ENCODE measurements at regions not wholly inside any gene's neighbourhood (a gene's known extent, or its start where the extent isn't known, plus 50 kb on each side); places are given as distances from the start of the nearest gene placed in this dataset.

GRCh38 chr5:106755066-106755465 lies 915.7 kb downstream of the EFNA5 start:
- no peak for TF ChIP-seq Cebpa-rat (IDR thresholded peaks at IDR 0.05)
- no peaks in the 10 kb centered on the region for H4K20me1 ChIP-seq

DNA sequence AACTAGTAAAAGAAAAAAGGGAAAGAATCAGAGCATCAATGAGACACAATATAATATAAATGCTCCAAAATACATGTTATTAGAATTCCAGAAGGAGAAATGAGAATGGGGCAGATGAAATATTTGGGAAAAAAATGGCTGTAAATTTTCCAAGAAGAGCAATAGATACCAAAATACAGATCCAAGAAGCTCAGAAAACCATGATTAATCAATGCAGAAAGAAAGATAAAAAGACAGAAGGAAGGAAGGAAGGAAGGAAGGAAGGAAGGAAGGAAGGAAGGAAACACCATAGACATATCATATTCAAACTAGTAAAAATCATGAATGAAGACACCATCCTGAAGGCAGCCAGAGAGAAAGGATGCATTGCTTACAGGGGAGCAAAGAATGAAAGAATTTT lies 920.9 kb downstream of the EFNA5 start:
- Histone ChIP-seq H3K4me1 (no peaks in the 10 kb centered on the region), H3K4me3 (no peak overlapping the region), H3K9me3 (no peaks in the 10 kb centered on the region), H3K27me3 (no peaks in the 10 kb centered on the region), H3K27ac (no peak overlapping the region), H3K9ac (no peak overlapping the region), H3K4me2 (no peak overlapping the region), H4K20me1 (no peaks in the 10 kb centered on the region), H3K36me3 (no peaks in the 10 kb centered on the region)
- TF ChIP-seq Cebpa-rat (IDR thresholded peaks at IDR 0.05), result no peak

More at GRCh38 chr5:106755066-106755465, 915.7 kb downstream of the EFNA5 start:
- Histone ChIP-seq H3K4me1 (peaks cover 15% of the 10 kb centered on the region), H3K4me2 (no peak overlapping the region), H3K4me3 (no peak overlapping the region), H3K9ac (no peak overlapping the region), H3K9me3 (no peaks in the 10 kb centered on the region), H3K27me3 (no peaks in the 10 kb centered on the region), H3K27ac (no peak overlapping the region), H3K36me3 (no peaks in the 10 kb centered on the region)

DNA sequence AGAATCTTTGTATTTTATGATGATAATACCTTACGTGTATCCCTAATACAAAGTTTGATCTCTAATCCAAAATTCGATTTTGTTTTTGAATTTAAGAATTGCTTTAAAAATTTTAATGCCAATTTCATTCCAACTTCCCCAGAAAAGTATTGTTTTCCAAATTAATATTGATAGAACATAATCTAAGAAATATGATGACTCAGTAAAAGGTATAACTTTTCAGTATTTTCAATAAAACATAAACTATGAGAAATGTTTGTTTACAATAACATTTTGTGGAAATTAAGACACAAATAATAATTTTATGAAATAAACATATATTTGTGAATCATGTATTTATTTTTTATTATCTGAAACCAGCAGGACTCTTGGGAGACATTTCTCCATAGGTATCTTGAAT lies 931.6 kb downstream of the EFNA5 start:
- H3K4me1 ChIP-seq, result no peaks in the 10 kb centered on the region
- no peak overlapping the region for H3K9ac ChIP-seq
- H3K4me2 ChIP-seq, result no peak overlapping the region
- TF ChIP-seq Cebpa-rat (IDR thresholded peaks at IDR 0.05), result no peak
- H4K20me1 ChIP-seq, result no peaks in the 10 kb centered on the region
- peaks cover 7% of the 10 kb centered on the region; the same call in 1 of the 2 replicates for H3K9me3 ChIP-seq
- no peaks in the 10 kb centered on the region for H3K36me3 ChIP-seq
- H3K4me3 ChIP-seq, result no peak overlapping the region
- no peak overlapping the region for H3K27ac ChIP-seq
- no peaks in the 10 kb centered on the region for H3K27me3 ChIP-seq

DNA sequence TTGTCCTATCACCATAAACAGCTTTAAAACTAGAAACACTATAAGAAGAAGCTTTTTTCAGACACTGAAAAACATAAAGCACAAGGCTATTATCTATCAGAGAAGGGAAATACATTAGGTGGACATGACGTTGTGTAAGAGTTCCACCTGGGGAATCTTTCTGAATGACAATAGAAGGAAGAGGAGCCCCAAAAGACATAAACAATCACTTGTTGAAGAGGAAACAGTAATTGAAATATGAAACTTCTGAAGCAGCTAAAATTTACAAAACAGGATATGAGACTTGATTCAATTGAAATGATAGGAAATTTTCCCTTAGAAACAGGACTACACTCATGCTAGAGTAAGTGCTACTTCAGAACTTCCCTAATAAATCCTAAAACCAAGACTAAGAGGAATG lies 933.6 kb downstream of the EFNA5 start:
- TF ChIP-seq Cebpa-rat (IDR thresholded peaks at IDR 0.05), result no peak
- Histone ChIP-seq H3K4me1 (no peaks in the 10 kb centered on the region), H4K20me1 (no peaks in the 10 kb centered on the region), H3K27ac (no peak overlapping the region), H3K4me2 (no peak overlapping the region), H3K9me3 (peaks cover 25% of the 10 kb centered on the region), H3K36me3 (no peaks in the 10 kb centered on the region), H3K4me3 (no peak overlapping the region), H3K9ac (no peak overlapping the region), H3K27me3 (no peaks in the 10 kb centered on the region)

GRCh38 chr5:106732624-106733023 lies 938.1 kb downstream of the EFNA5 start:
- Histone ChIP-seq H3K4me1 (no peaks in the 10 kb centered on the region), H3K27me3 (no peaks in the 10 kb centered on the region), H3K27ac (no peak overlapping the region), H3K4me3 (no peak overlapping the region), H4K20me1 (no peaks in the 10 kb centered on the region), H3K4me2 (no peak overlapping the region), H3K9me3 (peaks cover 38% of the 10 kb centered on the region), H3K36me3 (no peaks in the 10 kb centered on the region), H3K9ac (no peak overlapping the region)
- TF ChIP-seq Cebpa-rat (IDR thresholded peaks at IDR 0.05), result no peak

DNA sequence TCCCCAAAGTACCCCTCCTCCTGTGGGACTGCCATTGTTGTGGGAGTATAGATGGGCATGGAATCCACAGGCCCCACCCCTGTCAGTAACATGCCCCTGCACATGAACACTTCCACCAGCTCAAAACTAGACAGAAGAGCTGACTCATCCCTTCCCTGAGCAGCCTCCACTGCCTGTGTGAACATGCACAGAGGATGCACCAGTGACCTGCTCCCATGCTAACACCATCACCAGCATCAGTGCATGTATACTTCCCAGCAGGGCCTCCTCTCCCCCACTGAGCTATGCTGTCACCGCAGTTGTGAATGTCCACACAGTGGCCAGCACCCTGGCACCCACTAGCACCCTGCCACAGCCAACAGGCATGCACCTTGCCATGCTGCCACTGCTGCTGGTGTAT lies 939.8 kb downstream of the EFNA5 start:
- Histone ChIP-seq H3K27ac (no peak overlapping the region), H3K4me3 (no peak overlapping the region), H3K9me3 (peaks cover 38% of the 10 kb centered on the region), H3K4me1 (no peaks in the 10 kb centered on the region), H3K9ac (no peak overlapping the region), H3K27me3 (no peaks in the 10 kb centered on the region), H4K20me1 (no peaks in the 10 kb centered on the region), H3K4me2 (no peak overlapping the region), H3K36me3 (no peaks in the 10 kb centered on the region)
- no peak for TF ChIP-seq Cebpa-rat (IDR thresholded peaks at IDR 0.05)

DNA sequence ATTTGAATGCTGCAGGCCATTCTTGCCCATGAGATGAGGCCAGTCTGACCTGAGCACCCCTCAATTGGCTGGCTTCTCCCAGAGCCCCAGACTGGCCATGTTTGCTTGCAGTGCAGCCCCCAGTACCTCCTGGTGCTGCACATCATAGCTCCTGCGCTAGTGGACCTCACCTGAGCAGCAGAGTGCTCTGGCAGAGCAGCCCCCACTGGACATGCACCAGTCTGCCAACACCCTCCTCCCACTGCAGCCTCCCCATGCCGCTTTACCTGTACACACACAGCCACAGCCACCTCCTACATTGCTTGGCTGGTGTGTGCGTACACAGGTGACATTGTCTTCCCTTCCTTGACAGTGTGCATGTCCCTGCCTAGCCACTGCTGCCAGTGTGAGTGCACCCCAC lies 940.2 kb downstream of the EFNA5 start:
- H3K27ac ChIP-seq, result no peak overlapping the region
- H3K9ac ChIP-seq, result no peak overlapping the region
- TF ChIP-seq Cebpa-rat (IDR thresholded peaks at IDR 0.05), result no peak

DNA sequence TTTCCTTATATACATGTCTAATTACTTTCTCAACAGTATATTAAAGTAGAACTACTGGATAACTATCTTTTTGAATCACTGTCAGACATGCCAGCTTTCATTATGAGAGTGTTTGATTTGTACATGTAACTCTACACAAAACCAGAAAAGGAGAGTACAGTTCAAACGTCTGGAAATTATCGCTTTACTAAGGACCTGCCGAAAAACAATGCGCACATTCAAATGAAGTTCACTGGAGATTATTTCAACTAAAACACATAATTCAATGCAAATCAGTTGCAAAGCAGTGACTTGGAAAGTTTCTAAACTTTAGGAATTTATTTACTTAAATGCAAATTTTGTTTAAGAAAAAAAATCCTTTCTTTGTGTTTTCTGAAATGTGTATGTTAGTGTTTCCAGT lies 942.5 kb downstream of the EFNA5 start:
- Histone ChIP-seq H3K36me3 (no peaks in the 10 kb centered on the region), H3K9me3 (peaks cover 24% of the 10 kb centered on the region), H3K4me3 (no peak overlapping the region), H3K9ac (no peak overlapping the region), H4K20me1 (no peaks in the 10 kb centered on the region), H3K27ac (no peak overlapping the region), H3K27me3 (no peaks in the 10 kb centered on the region), H3K4me1 (no peaks in the 10 kb centered on the region), H3K4me2 (no peak overlapping the region)
- TF ChIP-seq Cebpa-rat (IDR thresholded peaks at IDR 0.05), result no peak

More for the DNA sequence above, 940.2 kb downstream of the EFNA5 start:
- peaks cover 38% of the 10 kb centered on the region for H3K9me3 ChIP-seq
- H3K4me2 ChIP-seq, result no peak overlapping the region
- H3K4me1 ChIP-seq, result no peaks in the 10 kb centered on the region
- H3K27me3 ChIP-seq, result no peaks in the 10 kb centered on the region
- no peak overlapping the region for H3K4me3 ChIP-seq
- H4K20me1 ChIP-seq, result no peaks in the 10 kb centered on the region
- no peaks in the 10 kb centered on the region for H3K36me3 ChIP-seq

GRCh38 chr5:106727071-106727470 lies 943.7 kb downstream of the EFNA5 start:
- Histone ChIP-seq H3K36me3 (no peaks in the 10 kb centered on the region), H3K9me3 (peaks cover 12% of the 10 kb centered on the region), H3K4me3 (no peak overlapping the region), H3K4me1 (no peaks in the 10 kb centered on the region), H4K20me1 (no peaks in the 10 kb centered on the region), H3K27me3 (no peaks in the 10 kb centered on the region), H3K4me2 (no peak overlapping the region), H3K27ac (no peak overlapping the region), H3K9ac (no peak overlapping the region)
- TF ChIP-seq Cebpa-rat (IDR thresholded peaks at IDR 0.05), result no peak

GRCh38 chr5:106720367-106720766 lies 950.4 kb downstream of the EFNA5 start:
- H3K4me3 ChIP-seq, result no peak overlapping the region
- H3K4me1 ChIP-seq, result no peaks in the 10 kb centered on the region
- no peaks in the 10 kb centered on the region for H3K36me3 ChIP-seq
- H4K20me1 ChIP-seq, result no peaks in the 10 kb centered on the region
- H3K9me3 ChIP-seq, result no peaks in the 10 kb centered on the region
- H3K27ac ChIP-seq, result no peak overlapping the region
- TF ChIP-seq Cebpa-rat (IDR thresholded peaks at IDR 0.05), result no peak
- no peaks in the 10 kb centered on the region for H3K27me3 ChIP-seq
- no peak overlapping the region for H3K4me2 ChIP-seq
- H3K9ac ChIP-seq, result no peak overlapping the region

DNA sequence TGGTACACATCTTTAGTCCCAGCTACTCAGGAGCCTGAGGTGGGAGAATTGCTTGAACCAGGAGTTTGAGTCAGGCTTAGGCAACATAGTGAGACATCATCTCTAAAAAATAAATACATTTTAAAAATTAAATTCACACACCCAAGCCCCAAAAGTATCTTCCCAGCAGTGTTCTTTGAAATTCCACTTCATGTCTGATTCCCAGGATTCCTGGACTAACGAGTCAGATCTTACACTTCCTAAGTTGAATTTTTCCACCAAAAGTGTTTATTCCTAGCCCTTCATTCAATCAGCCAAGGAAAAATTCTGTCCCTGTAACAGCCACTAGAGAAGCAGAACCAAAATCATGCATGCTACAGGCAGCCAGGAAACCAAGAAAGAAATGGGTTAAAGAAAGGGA lies 970.9 kb downstream of the EFNA5 start:
- no peak overlapping the region for H3K9ac ChIP-seq
- no peak overlapping the region for H3K4me3 ChIP-seq
- H3K4me2 ChIP-seq, result no peak overlapping the region
- no peak overlapping the region for H3K27ac ChIP-seq
- H3K4me1 ChIP-seq, result no peaks in the 10 kb centered on the region
- H3K27me3 ChIP-seq, result no peaks in the 10 kb centered on the region
- TF ChIP-seq Cebpa-rat (IDR thresholded peaks at IDR 0.05), result no peak
- H3K36me3 ChIP-seq, result no peaks in the 10 kb centered on the region
- H4K20me1 ChIP-seq, result no peaks in the 10 kb centered on the region
- no peaks in the 10 kb centered on the region for H3K9me3 ChIP-seq
